ENCODE measurements at regions not wholly inside any gene's neighbourhood (a gene's known extent, or its start where the extent isn't known, plus 50 kb on each side); places are given as distances from the start of the nearest gene placed in this dataset.
A peak's percentile ranks its signal among the peaks of the same experiment; 100 is the strongest.
"Not testable (repeated sequence)": the region's sequence is repeated elsewhere in the genome, so short reads cannot be mapped to it uniquely, and the experiment has no call there.

- no peak for DNase-seq (ENCODE audit: low spot score)
These were observed 229.2 kb downstream of the COPRS start for GRCh38 chr17:31629696-31630470.

- DNase-seq (ENCODE audit: low spot score): no peak
These were observed 231.1 kb downstream of the COPRS start for GRCh38 chr17:31627960-31628359.

- no peak for DNase-seq (ENCODE audit: low spot score)
These were observed 232.5 kb downstream of the RAB11FIP4 start for GRCh38 chr17:31623990-31624389.

- no peak for DNase-seq (ENCODE audit: low spot score)
These were observed 231.0 kb downstream of the RAB11FIP4 start for GRCh38 chr17:31622500-31622899.

GRCh38 chr17:31621566-31621965, 230.1 kb downstream of the RAB11FIP4 start:
- no peak for DNase-seq (ENCODE audit: low spot score)

GRCh38 chr17:31611053-31611452, 219.6 kb downstream of the RAB11FIP4 start:
- DNase-seq (ENCODE audit: low spot score): not testable (repeated sequence)

- DNase-seq (ENCODE audit: low spot score): no peak
These were observed 218.8 kb downstream of the RAB11FIP4 start for GRCh38 chr17:31609996-31610910.

- no peak for DNase-seq (ENCODE audit: low spot score)
These were observed 217.9 kb downstream of the RAB11FIP4 start for GRCh38 chr17:31609331-31609730.

- no peak for DNase-seq (ENCODE audit: low spot score)
These were observed 217.3 kb downstream of the RAB11FIP4 start for GRCh38 chr17:31608659-31609254.

- no peak for DNase-seq (ENCODE audit: low spot score)
These were observed 214.3 kb downstream of the RAB11FIP4 start for GRCh38 chr17:31605761-31606160.

GRCh38 chr17:31604936-31605335, 213.5 kb downstream of the RAB11FIP4 start:
- no peak for DNase-seq (ENCODE audit: low spot score)

- not testable (repeated sequence) for DNase-seq (ENCODE audit: low spot score)
These were observed 208.7 kb downstream of the RAB11FIP4 start for GRCh38 chr17:31600144-31600543.

- DNase-seq (ENCODE audit: low spot score): no peak
These were observed 207.6 kb downstream of the RAB11FIP4 start for GRCh38 chr17:31598921-31599571.

- DNase-seq (ENCODE audit: low spot score): peak; percentile 43
These were observed 206.9 kb downstream of the RAB11FIP4 start for GRCh38 chr17:31598399-31598782.

- DNase-seq (ENCODE audit: low spot score): peak; percentile 76
These were observed 206.3 kb downstream of the RAB11FIP4 start for GRCh38 chr17:31597646-31598398.

- peak; percentile 87 for DNase-seq (ENCODE audit: low spot score)
These were observed 205.2 kb downstream of the RAB11FIP4 start for GRCh38 chr17:31596382-31597323.

GRCh38 chr17:31595666-31596381, 204.3 kb downstream of the RAB11FIP4 start:
- peak; percentile 55 for DNase-seq (ENCODE audit: low spot score)

GRCh38 chr17:31595076-31595475, 203.6 kb downstream of the RAB11FIP4 start:
- DNase-seq (ENCODE audit: low spot score): peak; percentile 45

- DNase-seq (ENCODE audit: low spot score): no peak
These were observed 202.9 kb downstream of the RAB11FIP4 start for GRCh38 chr17:31594416-31594815.

Measured in mesenteric fat pad (tissue), 1 donor.